HEK293T (cell line): ENCODE measurements at regions not wholly inside any gene's neighbourhood (a gene's known extent, or its start where the extent isn't known, plus 50 kb on each side); places are given as distances from the start of the nearest gene placed in this dataset.

Experiments
- CTCF ChIA-PET: fragments of 350-600 bp; formaldehyde crosslinking; extraction: SDS; loops from one replicate; lab custom pipeline; 2021; ENCODE audit warnings: antibody characterized with exemption, inconsistent platforms; lab: Yijun Ruan, JAX
- POLR2A ChIA-PET: fragments of 350-600 bp; formaldehyde crosslinking; extraction: SDS; loops from one replicate; lab custom pipeline; 2020; ENCODE audit warnings: antibody characterized with exemption, inconsistent platforms; lab: Yijun Ruan, JAX
- DNase-seq: peaks from one replicate; pipeline ENCODE4 v3.0.0; 2012; ENCODE audit warnings: mixed read lengths; ENCODE audit errors: extremely low spot score
- ARNT ChIP-seq: fragments of 450-650 bp; IDR thresholded peaks from 2 replicates; pipeline ENCODE4 v1.6.1; 2017; ENCODE audit warnings: mild to moderate bottlenecking
- BHLHE40 ChIP-seq: fragments of 450-650 bp; IDR thresholded peaks from 2 replicates; pipeline ENCODE4 v1.6.1; 2016; ENCODE audit warnings: mild to moderate bottlenecking, moderate library complexity, borderline replicate concordance
- CTBP1 ChIP-seq: fragments of 450-650 bp; IDR thresholded peaks from 2 replicates; pipeline ENCODE4 v1.6.1; 2016; ENCODE audit warnings: borderline replicate concordance
- ELF4 ChIP-seq: fragments of 450-650 bp; IDR thresholded peaks from 2 replicates; pipeline ENCODE4 v1.6.1; 2017; ENCODE audit warnings: antibody characterized with exemption
- FOXA1 ChIP-seq: fragments of 450-650 bp; IDR thresholded peaks from 2 replicates; pipeline ENCODE4 v1.6.1; 2016; ENCODE audit warnings: mild to moderate bottlenecking
- FOXK2 ChIP-seq: fragments of 450-650 bp; IDR thresholded peaks from 2 replicates; pipeline ENCODE4 v1.6.1; 2016; ENCODE audit warnings: mild to moderate bottlenecking
- FOXM1 ChIP-seq: fragments of 450-650 bp; IDR thresholded peaks from 2 replicates; pipeline ENCODE4 v1.6.1; 2017; ENCODE audit warnings: mild to moderate bottlenecking, borderline replicate concordance
- HDGF ChIP-seq: fragments of 450-650 bp; IDR thresholded peaks from 2 replicates; pipeline ENCODE4 v1.6.1; 2017; ENCODE audit warnings: antibody characterized with exemption, borderline replicate concordance
- L3MBTL2 ChIP-seq: fragments of 450-650 bp; conservative IDR thresholded peaks from 2 replicates; pipeline ENCODE4 v1.6.1; 2016; ENCODE audit warnings: mild to moderate bottlenecking
- LEF1 ChIP-seq: fragments of 450-650 bp; IDR thresholded peaks from 2 replicates; pipeline ENCODE4 v1.6.1; 2017; ENCODE audit warnings: mild to moderate bottlenecking, borderline replicate concordance
- NFRKB ChIP-seq: fragments of 450-650 bp; IDR thresholded peaks from 2 replicates; pipeline ENCODE4 v1.6.1; 2016; ENCODE audit warnings: mild to moderate bottlenecking, moderate library complexity
- PKNOX1 ChIP-seq: fragments of 450-650 bp; IDR thresholded peaks from 2 replicates; pipeline ENCODE4 v1.6.1; 2016
- SP1 ChIP-seq: fragments of 450-650 bp; IDR thresholded peaks from 2 replicates; pipeline ENCODE4 v1.6.1; 2017
- SUZ12 ChIP-seq: fragments of 450-650 bp; IDR thresholded peaks from 2 replicates; pipeline ENCODE4 v1.6.1; 2016; ENCODE audit warnings: mild to moderate bottlenecking
- TARDBP ChIP-seq: fragments of 450-650 bp; IDR thresholded peaks from 2 replicates; pipeline ENCODE4 v1.6.1; 2016
- ZNF384 ChIP-seq: fragments of 450-650 bp; IDR thresholded peaks from 2 replicates; pipeline ENCODE4 v1.6.1; 2016

GRCh38 chr5:12974856-12975255 lies 969.6 kb downstream of the DNAH5 start:
- TF ChIP-seq SP1 (no peak), ELF4 (no peak), ZNF384 (no peak), FOXM1 (no peak), NFRKB (no peak), L3MBTL2 (no peak)
- CTCF ChIA-PET = interaction anchor here (0.9 kb wide), 1 partner anchor 1680 kb away, joined by 5 read pairs; no protein-coding TSS in a partner anchor

GRCh38 chr5:12965804-12966203 lies 978.7 kb downstream of the DNAH5 start:
- DNase-seq = no peak
- TF ChIP-seq ZNF384 (no peak), CTBP1 (no peak), NFRKB (no peak), FOXK2 (no peak), SP1 (no peak), PKNOX1 (no peak), FOXM1 (no peak), ARNT (no peak), LEF1 (no peak), FOXA1 (no peak), L3MBTL2 (no peak), SUZ12 (no peak), BHLHE40 (no peak), TARDBP (no peak), ELF4 (no peak), HDGF (no peak)
- POLR2A ChIA-PET = no interaction called here
- CTCF ChIA-PET = no interaction called here

More at GRCh38 chr5:12974856-12975255, 969.6 kb downstream of the DNAH5 start:
- DNase-seq = no peak
- POLR2A ChIA-PET = no interaction called here

- ChIA-PET CTCF (no interaction called here), POLR2A (no interaction called here)
- TF ChIP-seq ELF4 (no peak), LEF1 (no peak), BHLHE40 (no peak), ARNT (no peak), FOXA1 (no peak), SP1 (no peak), PKNOX1 (no peak)
- no peak for DNase-seq
These were observed 984.8 kb downstream of the DNAH5 start for GRCh38 chr5:12959713-12960112.

GRCh38 chr5:12952409-12952808 lies 992.1 kb downstream of the DNAH5 start:
- no peak for DNase-seq
- no peak for TF ChIP-seq BHLHE40
- no peak for TF ChIP-seq L3MBTL2
- no peak for TF ChIP-seq ELF4
- no peak for TF ChIP-seq SUZ12
- no peak for TF ChIP-seq ZNF384
- no peak for TF ChIP-seq NFRKB
- no peak for TF ChIP-seq CTBP1
- no peak for TF ChIP-seq LEF1
- no peak for TF ChIP-seq FOXA1
- TF ChIP-seq HDGF = no peak
- TF ChIP-seq PKNOX1 = no peak
- no peak for TF ChIP-seq FOXK2
- no peak for TF ChIP-seq SP1
- no peak for TF ChIP-seq ARNT
- no peak for TF ChIP-seq TARDBP
- TF ChIP-seq FOXM1 = no peak
- POLR2A ChIA-PET = no interaction called here
- CTCF ChIA-PET = no interaction called here

- ChIA-PET CTCF (no interaction called here), POLR2A (no interaction called here)
- no peak for TF ChIP-seq CTBP1
- no peak for TF ChIP-seq FOXA1
- no peak for TF ChIP-seq FOXK2
- TF ChIP-seq SP1 = no peak
- no peak for TF ChIP-seq L3MBTL2
- TF ChIP-seq TARDBP = no peak
- TF ChIP-seq FOXM1 = no peak
- no peak for TF ChIP-seq LEF1
- TF ChIP-seq SUZ12 = no peak
- no peak for TF ChIP-seq ARNT
- TF ChIP-seq NFRKB = no peak
- TF ChIP-seq BHLHE40 = no peak
- TF ChIP-seq ELF4 = no peak
- TF ChIP-seq ZNF384 = no peak
- no peak for TF ChIP-seq PKNOX1
- no peak for TF ChIP-seq HDGF
- no peak for DNase-seq
These were observed 992.6 kb downstream of the DNAH5 start for GRCh38 chr5:12951846-12952245.

GRCh38 chr5:12947379-12947778 lies 997.1 kb downstream of the DNAH5 start:
- CTCF ChIA-PET = no interaction called here
- POLR2A ChIA-PET = no interaction called here
- no peak for DNase-seq
- TF ChIP-seq ARNT (no peak), CTBP1 (no peak), LEF1 (no peak), HDGF (no peak), FOXA1 (no peak), ELF4 (no peak), FOXK2 (no peak), SUZ12 (no peak), BHLHE40 (no peak), FOXM1 (no peak), PKNOX1 (no peak), SP1 (no peak)
